Hepatocyte (in vitro differentiated cells): ENCODE measurements at regions not wholly inside any gene's neighbourhood (a gene's known extent, or its start where the extent isn't known, plus 50 kb on each side); places are given as distances from the start of the nearest gene placed in this dataset.

Source experiments
- DNase-seq: peaks from one replicate; pipeline ENCODE4 v3.0.0-alpha.2; 2016; ENCODE audit warnings: low spot score
- H2AFZ ChIP-seq: fragments of 200-600 bp; sonication (generic); 2 replicates; pipeline ENCODE4 v1.6.0; 2016; ENCODE audit warnings: antibody characterized with exemption, mild to moderate bottlenecking
- H3K27ac ChIP-seq: fragments of 200-600 bp; sonication (generic); 2 replicates; pipeline ENCODE4 v1.5.1; 2016; ENCODE audit warnings: mild to moderate bottlenecking
- H3K27me3 ChIP-seq: fragments of 200-600 bp; sonication (generic); 2 replicates; pipeline ENCODE4 v1.6.1; 2016
- H3K36me3 ChIP-seq: fragments of 200-600 bp; sonication (generic); replicated peaks from 2 replicates; pipeline ENCODE4 v1.5.1; 2016; ENCODE audit warnings: low read depth; ENCODE audit not compliant: insufficient read depth
- H3K4me1 ChIP-seq: fragments of 200-600 bp; sonication (generic); 2 replicates; pipeline ENCODE4 v1.5.1; 2016; ENCODE audit warnings: mild to moderate bottlenecking, moderate library complexity; ENCODE audit not compliant: insufficient read depth
- H3K4me2 ChIP-seq: fragments of 200-600 bp; sonication (generic); 2 replicates; pipeline ENCODE4 v1.6.0; 2016
- H3K4me3 ChIP-seq: fragments of 200-600 bp; sonication (generic); 2 replicates; pipeline ENCODE4 v1.5.1; 2016; ENCODE audit warnings: mild to moderate bottlenecking
- H3K79me2 ChIP-seq: fragments of 200-600 bp; sonication (generic); 2 replicates; pipeline ENCODE4 v1.6.0; 2017; ENCODE audit warnings: mild to moderate bottlenecking
- H3K9me2 ChIP-seq: fragments of 200-600 bp; sonication (generic); replicated peaks from 2 replicates; pipeline ENCODE4 v1.6.0; 2017; ENCODE audit warnings: mild to moderate bottlenecking; ENCODE audit not compliant: insufficient read depth
- H3K9me3 ChIP-seq: fragments of 200-600 bp; sonication (generic); 2 replicates; pipeline ENCODE4 v1.5.1; 2016; ENCODE audit warnings: low read depth, mild to moderate bottlenecking
- H4K20me1 ChIP-seq: fragments of 200-600 bp; sonication (generic); 2 replicates; pipeline ENCODE4 v1.6.0; 2016; ENCODE audit warnings: mild to moderate bottlenecking; ENCODE audit not compliant: insufficient read depth, poor library complexity, severe bottlenecking
- EZH2 ChIP-seq: fragments of 200-600 bp; sonication (generic); IDR thresholded peaks from 2 replicates; pipeline ENCODE4 v1.6.1; 2016; ENCODE audit warnings: antibody characterized with exemption, mild to moderate bottlenecking, borderline replicate concordance
- EZH2phosphoT487 ChIP-seq: fragments of 200-600 bp; sonication (generic); IDR thresholded peaks from one replicate; pipeline ENCODE4 v1.6.1; 2018; ENCODE audit warnings: antibody characterized with exemption, mild to moderate bottlenecking, low read depth, moderate library complexity; ENCODE audit not compliant: unreplicated experiment, severe bottlenecking
- WGBS: methylation state at CpG from one replicate; pipeline ENCODE4 v1.1.6; 2016; ENCODE audit warnings: low lambda C conversion rate; ENCODE audit errors: missing lambda C conversion rate; 5-methylcytosine and 5-hydroxymethylcytosine counted together
- TF ChIP-seq, protein P1 (sequence below): fragments of 200-600 bp; sonication (generic); IDR thresholded peaks from 2 replicates; pipeline ENCODE4 v1.5.1; 2016; ENCODE audit warnings: antibody characterized with exemption, mild to moderate bottlenecking; ENCODE audit not compliant: poor library complexity

DNA sequence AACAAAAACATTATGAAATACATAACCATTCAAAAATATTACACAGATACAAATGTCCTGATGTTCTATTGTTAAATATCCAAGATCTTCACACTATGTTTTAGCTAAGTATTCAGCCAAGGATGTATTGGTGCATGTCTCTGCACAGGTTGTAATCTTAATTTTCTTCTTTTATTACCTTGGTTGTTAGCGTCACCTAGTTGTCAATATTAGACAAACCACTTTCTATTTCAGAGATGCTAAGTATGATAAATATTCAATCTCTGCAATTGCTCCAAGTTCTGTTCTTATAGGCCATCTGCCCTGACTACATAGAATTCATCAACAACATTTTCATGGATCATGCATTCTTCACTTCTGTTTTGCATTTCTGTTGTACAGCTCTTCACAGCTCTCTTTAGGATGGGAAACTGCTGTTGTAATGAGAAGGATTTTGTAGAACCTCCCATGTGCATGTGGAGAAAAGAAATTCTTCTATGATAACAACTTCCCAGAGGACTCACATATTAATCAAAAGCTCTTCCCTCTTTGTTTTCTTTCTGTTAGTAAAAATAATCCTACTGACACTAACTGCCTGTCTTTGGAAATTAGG lies 380.1 kb downstream of the NUF2 start:
- Histone ChIP-seq H3K9me3 (no peaks in the 10 kb centered on the region), H2AFZ (no peak overlapping the region), H3K4me3 (no peak overlapping the region), H3K4me2 (no peak overlapping the region), H3K4me1 (no peaks in the 10 kb centered on the region), H3K36me3 (no peaks in the 10 kb centered on the region), H3K27me3 (no peaks in the 10 kb centered on the region), H4K20me1 (no peaks in the 10 kb centered on the region), H3K9me2 (no peaks in the 10 kb centered on the region), H3K27ac (no peak overlapping the region), H3K79me2 (no peaks in the 10 kb centered on the region)
- TF ChIP-seq EZH2 = no peak
- TF ChIP-seq, protein P1, sequence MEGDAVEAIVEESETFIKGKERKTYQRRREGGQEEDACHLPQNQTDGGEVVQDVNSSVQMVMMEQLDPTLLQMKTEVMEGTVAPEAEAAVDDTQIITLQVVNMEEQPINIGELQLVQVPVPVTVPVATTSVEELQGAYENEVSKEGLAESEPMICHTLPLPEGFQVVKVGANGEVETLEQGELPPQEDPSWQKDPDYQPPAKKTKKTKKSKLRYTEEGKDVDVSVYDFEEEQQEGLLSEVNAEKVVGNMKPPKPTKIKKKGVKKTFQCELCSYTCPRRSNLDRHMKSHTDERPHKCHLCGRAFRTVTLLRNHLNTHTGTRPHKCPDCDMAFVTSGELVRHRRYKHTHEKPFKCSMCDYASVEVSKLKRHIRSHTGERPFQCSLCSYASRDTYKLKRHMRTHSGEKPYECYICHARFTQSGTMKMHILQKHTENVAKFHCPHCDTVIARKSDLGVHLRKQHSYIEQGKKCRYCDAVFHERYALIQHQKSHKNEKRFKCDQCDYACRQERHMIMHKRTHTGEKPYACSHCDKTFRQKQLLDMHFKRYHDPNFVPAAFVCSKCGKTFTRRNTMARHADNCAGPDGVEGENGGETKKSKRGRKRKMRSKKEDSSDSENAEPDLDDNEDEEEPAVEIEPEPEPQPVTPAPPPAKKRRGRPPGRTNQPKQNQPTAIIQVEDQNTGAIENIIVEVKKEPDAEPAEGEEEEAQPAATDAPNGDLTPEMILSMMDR = no peak
- TF ChIP-seq EZH2phosphoT487 = no peak
- 81% methylated on average over 1 of the region's 1 CpG for WGBS
- no peak for DNase-seq

DNA sequence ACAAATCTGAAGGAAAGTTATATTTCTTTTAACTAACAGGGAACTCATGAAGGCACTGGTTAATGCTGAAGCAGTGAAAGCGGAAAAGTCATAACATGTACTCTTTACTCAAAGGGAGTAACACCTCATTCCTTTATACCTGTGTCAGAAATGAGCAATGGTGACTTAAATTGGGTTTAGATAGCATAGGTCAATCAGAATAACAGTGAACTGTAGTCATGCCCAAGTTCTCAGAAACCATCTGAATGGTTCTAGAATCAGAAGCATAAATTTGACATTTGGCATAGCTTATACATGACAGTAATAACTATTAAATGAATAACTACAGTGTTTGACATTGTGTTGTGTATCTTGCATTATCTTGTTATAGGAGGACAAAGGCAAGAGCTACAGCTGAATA lies 382.0 kb downstream of the NUF2 start:
- WGBS = 100% methylated on average over 1 of the region's 1 CpG
- H3K27me3 ChIP-seq = no peaks in the 10 kb centered on the region
- no peaks in the 10 kb centered on the region for H3K36me3 ChIP-seq
- TF ChIP-seq, protein P1 = no peak
- no peak for TF ChIP-seq EZH2phosphoT487
- no peak for TF ChIP-seq EZH2
- H3K79me2 ChIP-seq = no peaks in the 10 kb centered on the region
- H2AFZ ChIP-seq = no peak overlapping the region
- no peak overlapping the region for H3K4me3 ChIP-seq
- DNase-seq = no peak
- no peak overlapping the region for H3K27ac ChIP-seq
- no peaks in the 10 kb centered on the region for H3K9me2 ChIP-seq
- H3K4me1 ChIP-seq = no peaks in the 10 kb centered on the region
- H3K4me2 ChIP-seq = no peak overlapping the region
- H3K9me3 ChIP-seq = no peaks in the 10 kb centered on the region
- no peaks in the 10 kb centered on the region for H4K20me1 ChIP-seq

DNA sequence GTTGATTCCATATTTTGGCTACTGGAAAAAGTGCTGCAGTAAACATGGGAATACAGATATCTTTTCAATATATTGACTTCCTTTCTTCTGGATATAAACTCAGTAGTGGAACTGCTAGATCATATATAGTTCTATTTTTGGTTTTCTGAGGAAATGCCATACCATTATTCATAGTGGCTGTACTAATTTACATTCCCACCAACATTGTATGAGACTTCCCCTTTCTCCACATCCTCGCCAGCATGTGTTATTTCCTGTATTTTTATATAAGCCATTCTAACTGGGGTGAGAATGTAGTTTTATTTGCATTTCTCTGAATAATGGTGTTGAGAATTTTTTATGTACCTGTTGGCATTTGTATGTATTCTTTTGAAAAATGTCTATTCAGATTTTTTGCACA lies 385.2 kb downstream of the NUF2 start:
- Histone ChIP-seq H4K20me1 (no peaks in the 10 kb centered on the region), H3K4me3 (no peak overlapping the region), H3K36me3 (no peaks in the 10 kb centered on the region), H3K9me3 (no peaks in the 10 kb centered on the region), H3K27ac (no peak overlapping the region), H3K4me2 (no peak overlapping the region), H3K27me3 (no peaks in the 10 kb centered on the region), H2AFZ (no peak overlapping the region), H3K79me2 (no peaks in the 10 kb centered on the region), H3K9me2 (no peaks in the 10 kb centered on the region), H3K4me1 (no peaks in the 10 kb centered on the region)
- 94% methylated on average over 1 of the region's 1 CpG for WGBS
- TF ChIP-seq, protein P1 = no peak
- TF ChIP-seq EZH2phosphoT487 = no peak
- TF ChIP-seq EZH2 = no peak
- DNase-seq = no peak

DNA sequence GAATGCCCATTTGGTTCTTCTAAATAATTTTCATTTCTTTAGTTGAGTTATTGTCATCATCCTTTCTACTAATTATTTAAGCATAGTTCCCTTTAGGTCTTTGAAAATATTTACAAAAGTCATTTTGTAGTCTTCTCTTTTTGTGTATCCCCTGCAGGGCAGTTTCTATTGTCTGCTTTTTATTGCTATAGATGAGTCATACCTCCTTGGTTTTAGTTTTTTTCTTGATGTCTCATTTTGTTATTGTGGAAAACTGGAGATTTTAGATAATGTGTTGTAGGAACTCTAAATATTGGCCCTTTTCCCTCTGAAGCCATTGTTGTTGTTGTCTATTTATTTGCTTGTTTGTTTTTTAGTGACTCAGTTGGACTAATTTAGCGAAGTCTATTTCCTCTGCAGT lies 387.9 kb downstream of the NUF2 start:
- Histone ChIP-seq H2AFZ (no peak overlapping the region), H3K4me2 (no peak overlapping the region), H3K27me3 (no peaks in the 10 kb centered on the region), H3K4me3 (no peak overlapping the region), H3K9me3 (no peaks in the 10 kb centered on the region), H3K79me2 (no peaks in the 10 kb centered on the region), H3K9me2 (no peaks in the 10 kb centered on the region), H4K20me1 (no peaks in the 10 kb centered on the region), H3K36me3 (no peaks in the 10 kb centered on the region), H3K27ac (no peak overlapping the region), H3K4me1 (no peaks in the 10 kb centered on the region)
- no peak for TF ChIP-seq EZH2phosphoT487
- TF ChIP-seq EZH2 = no peak
- TF ChIP-seq, protein P1 = no peak
- WGBS = 87% methylated on average over 1 of the region's 1 CpG
- DNase-seq = no peak
